Left ventricle myocardium inferior (tissue), 1 donor: ENCODE measurements at regions not wholly inside any gene's neighbourhood (a gene's known extent, or its start where the extent isn't known, plus 50 kb on each side); places are given as distances from the start of the nearest gene placed in this dataset.

ENCODE experiments used
- DNase-seq: peaks from one replicate; pipeline ENCODE4 v3.0.0-alpha.2; 2020
- H3K27ac ChIP-seq: fragments of 200-600 bp; replicated peaks from 2 replicates; pipeline ENCODE4 v1.8.0; 2021
- H3K27me3 ChIP-seq: fragments of 200-600 bp; 2 replicates; pipeline ENCODE4 v1.8.0; 2021; ENCODE audit warnings: low read depth
- H3K36me3 ChIP-seq: fragments of 200-600 bp; 2 replicates; pipeline ENCODE4 v1.8.0; 2021
- H3K4me1 ChIP-seq: fragments of 200-600 bp; 2 replicates; pipeline ENCODE4 v1.8.0; 2021
- H3K4me3 ChIP-seq: fragments of 200-600 bp; 2 replicates; pipeline ENCODE4 v1.8.0; 2021; ENCODE audit warnings: mild to moderate bottlenecking, moderate library complexity
- H3K9me3 ChIP-seq: fragments of 200-600 bp; replicated peaks from 2 replicates; pipeline ENCODE4 v1.8.0; 2021
- intact Hi-C: fragments of 100-400 bp; cut with micrococcal nuclease; formaldehyde crosslinking; loops from one replicate; pipeline ENCODE4 v1.11.0; 2022
- TF ChIP-seq, protein P1 (sequence below): fragments of 200-600 bp; IDR thresholded peaks from 2 replicates; pipeline ENCODE4 v1.8.0; 2021; ENCODE audit warnings: antibody characterized with exemption, mild to moderate bottlenecking, borderline replicate concordance
- donor health status: DM: no; HTN: yes; CAD: no; lungs with severe emphysema.

DNA sequence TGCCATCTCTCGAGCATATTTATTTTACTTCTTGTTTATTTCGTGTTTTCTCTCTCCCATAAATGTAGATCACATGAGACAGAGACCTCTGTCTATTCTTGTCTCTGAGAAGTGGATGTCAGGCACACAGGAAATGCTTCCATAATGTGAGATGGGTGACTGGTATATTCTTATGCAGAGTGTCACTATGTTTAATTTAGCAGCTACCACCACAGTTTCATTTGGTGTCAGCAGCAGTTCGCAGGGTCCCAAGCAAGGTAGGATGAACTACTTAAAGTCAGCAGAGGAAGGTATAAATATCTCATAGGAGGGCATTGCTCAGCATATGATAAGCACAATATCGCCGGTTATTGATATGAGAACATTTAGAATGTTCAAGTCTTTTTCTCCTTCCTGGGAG is 180.9 kb upstream of the CNTN1 start:
- no peaks in the 10 kb centered on the region for H3K4me1 ChIP-seq
- intact Hi-C loops: no loop called here
- TF ChIP-seq, protein P1, sequence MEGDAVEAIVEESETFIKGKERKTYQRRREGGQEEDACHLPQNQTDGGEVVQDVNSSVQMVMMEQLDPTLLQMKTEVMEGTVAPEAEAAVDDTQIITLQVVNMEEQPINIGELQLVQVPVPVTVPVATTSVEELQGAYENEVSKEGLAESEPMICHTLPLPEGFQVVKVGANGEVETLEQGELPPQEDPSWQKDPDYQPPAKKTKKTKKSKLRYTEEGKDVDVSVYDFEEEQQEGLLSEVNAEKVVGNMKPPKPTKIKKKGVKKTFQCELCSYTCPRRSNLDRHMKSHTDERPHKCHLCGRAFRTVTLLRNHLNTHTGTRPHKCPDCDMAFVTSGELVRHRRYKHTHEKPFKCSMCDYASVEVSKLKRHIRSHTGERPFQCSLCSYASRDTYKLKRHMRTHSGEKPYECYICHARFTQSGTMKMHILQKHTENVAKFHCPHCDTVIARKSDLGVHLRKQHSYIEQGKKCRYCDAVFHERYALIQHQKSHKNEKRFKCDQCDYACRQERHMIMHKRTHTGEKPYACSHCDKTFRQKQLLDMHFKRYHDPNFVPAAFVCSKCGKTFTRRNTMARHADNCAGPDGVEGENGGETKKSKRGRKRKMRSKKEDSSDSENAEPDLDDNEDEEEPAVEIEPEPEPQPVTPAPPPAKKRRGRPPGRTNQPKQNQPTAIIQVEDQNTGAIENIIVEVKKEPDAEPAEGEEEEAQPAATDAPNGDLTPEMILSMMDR: no peak
- H3K27ac ChIP-seq: no peak overlapping the region
- DNase-seq: no peak
- H3K9me3 ChIP-seq: no peaks in the 10 kb centered on the region
- H3K4me3 ChIP-seq: no peak overlapping the region
- no peaks in the 10 kb centered on the region for H3K36me3 ChIP-seq
- H3K27me3 ChIP-seq: no peaks in the 10 kb centered on the region

DNA sequence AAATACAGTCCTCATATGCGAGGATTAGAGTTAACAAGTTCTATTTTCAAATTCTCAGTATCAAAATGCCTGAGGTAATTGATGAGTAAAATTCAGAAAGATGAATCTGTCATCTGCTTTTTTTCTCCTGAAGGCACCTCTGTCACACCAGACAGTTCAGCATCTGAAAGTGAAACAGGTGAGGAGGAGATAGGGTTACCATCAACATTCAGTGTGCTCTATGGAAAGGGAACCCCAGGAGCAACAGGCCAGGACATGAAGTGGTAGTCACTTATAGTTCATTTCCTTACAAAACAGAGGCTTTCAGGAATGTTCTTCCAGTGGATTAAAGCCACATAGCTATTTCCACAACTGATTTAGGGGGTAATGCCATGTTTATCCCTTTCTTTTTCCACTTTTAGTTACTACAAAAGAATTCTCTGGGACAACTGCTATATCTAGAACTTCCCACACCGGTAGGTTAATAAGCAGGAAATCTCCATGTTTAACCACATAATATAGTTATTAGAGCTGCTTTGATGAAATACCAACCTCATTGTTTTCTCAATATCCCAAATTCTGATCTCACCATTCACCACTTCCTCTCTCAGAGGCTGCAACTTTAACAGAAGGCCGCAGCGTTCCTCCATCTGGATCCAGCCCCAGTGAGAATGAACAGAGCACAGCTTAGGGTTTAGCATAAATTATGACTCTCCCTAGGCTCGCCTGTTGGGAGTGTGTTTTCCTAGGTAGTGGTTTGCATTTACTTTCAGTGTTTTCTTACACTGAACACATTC is 177.0 kb upstream of the CNTN1 start:
- TF ChIP-seq, protein P1: no peak
- intact Hi-C loops: no loop called here
- DNase-seq: no peak
- Histone ChIP-seq H3K36me3 (no peaks in the 10 kb centered on the region), H3K27ac (no peak overlapping the region), H3K27me3 (no peaks in the 10 kb centered on the region), H3K4me3 (no peak overlapping the region), H3K9me3 (no peaks in the 10 kb centered on the region), H3K4me1 (no peaks in the 10 kb centered on the region)

DNA sequence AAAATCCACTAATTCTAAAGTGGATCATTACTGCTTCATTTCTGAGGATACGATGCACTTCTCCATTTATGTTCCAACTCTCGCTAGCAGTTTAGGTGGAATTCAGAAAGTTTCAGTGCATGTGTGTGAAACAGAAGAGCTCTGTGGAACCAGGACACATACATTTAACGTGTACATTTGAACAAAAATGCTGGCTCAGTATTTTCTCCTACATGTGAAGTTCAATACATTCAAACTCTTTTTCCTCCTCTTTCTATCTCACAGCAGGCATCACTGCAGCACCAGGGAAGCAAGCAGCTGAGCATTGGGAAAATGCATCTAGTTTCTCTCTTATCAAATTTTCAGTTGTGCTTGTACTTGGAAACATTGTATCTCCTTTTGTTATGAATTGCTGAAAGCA is 169.4 kb upstream of the CNTN1 start:
- TF ChIP-seq, protein P1: no peak
- Histone ChIP-seq H3K9me3 (no peaks in the 10 kb centered on the region), H3K27ac (no peak overlapping the region), H3K36me3 (no peaks in the 10 kb centered on the region), H3K4me3 (no peak overlapping the region), H3K27me3 (no peaks in the 10 kb centered on the region), H3K4me1 (no peaks in the 10 kb centered on the region)
- no peak for DNase-seq
- intact Hi-C loops: no loop called here

DNA sequence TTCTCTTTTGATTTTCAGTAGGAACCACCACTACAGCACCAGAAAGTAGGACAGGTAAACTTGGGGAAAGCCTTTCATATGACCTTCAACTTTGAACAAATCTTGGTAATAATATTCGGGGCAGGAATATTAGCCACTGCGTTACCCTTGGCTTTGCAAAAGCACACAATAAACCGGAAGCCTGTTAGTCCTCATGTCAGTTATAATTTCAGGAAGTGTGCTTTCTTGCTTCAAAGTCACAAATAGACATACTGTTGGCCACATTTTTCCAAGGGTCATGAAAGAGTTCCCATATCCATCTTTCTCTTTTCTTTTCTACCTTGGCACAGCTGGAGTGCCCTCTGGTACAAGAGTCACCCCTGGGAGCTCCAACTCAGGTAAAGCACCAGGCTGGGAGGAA is 167.2 kb upstream of the CNTN1 start:
- no peaks in the 10 kb centered on the region for H3K9me3 ChIP-seq
- no peaks in the 10 kb centered on the region for H3K4me1 ChIP-seq
- H3K27ac ChIP-seq: no peak overlapping the region
- no peak overlapping the region for H3K4me3 ChIP-seq
- intact Hi-C loops: no loop called here
- no peak for DNase-seq
- H3K27me3 ChIP-seq: no peaks in the 10 kb centered on the region
- no peaks in the 10 kb centered on the region for H3K36me3 ChIP-seq
- TF ChIP-seq, protein P1: no peak

DNA sequence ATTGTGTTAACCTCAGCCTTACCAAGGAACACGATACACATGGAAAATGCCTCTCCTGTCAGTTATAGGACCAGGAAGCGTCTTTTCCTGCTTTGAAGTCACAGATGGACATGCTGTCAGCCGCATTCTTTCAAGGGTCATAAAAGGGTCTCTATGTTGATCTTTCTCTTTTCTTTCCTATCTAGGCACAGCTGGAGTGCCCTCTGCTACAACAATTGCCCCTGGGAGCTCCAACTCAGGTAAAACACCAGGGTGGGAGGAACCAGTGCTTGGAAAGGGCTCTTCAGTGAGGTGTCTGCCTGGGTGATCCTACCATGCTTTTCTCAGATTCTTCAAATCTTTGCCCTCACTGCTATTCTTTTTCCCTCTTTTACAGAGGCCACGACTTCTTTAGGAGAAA is 157.4 kb upstream of the CNTN1 start:
- H3K27ac ChIP-seq: no peak overlapping the region
- TF ChIP-seq, protein P1: no peak
- DNase-seq: no peak
- peaks cover 26% of the 10 kb centered on the region for H3K9me3 ChIP-seq
- H3K4me1 ChIP-seq: no peaks in the 10 kb centered on the region
- no peaks in the 10 kb centered on the region for H3K27me3 ChIP-seq
- H3K36me3 ChIP-seq: no peaks in the 10 kb centered on the region
- intact Hi-C loops: no loop called here
- no peak overlapping the region for H3K4me3 ChIP-seq
